SU-DHL-6 (cell line): ENCODE measurements at regions not wholly inside any gene's neighbourhood (a gene's known extent, or its start where the extent isn't known, plus 50 kb on each side); places are given as distances from the start of the nearest gene placed in this dataset.

Experiments
- EZH2phosphoT487 ChIP-seq: fragments of 200-600 bp; sonication (generic), shearing (Covaris generic); conservative IDR thresholded peaks from 2 replicates; pipeline ENCODE4 v1.6.1; 2018; ENCODE audit warnings: mild to moderate bottlenecking, antibody characterized with exemption, low read length, moderate library complexity, mixed read lengths
- TF ChIP-seq, protein P1 (sequence below): fragments of 200-600 bp; sonication (generic); IDR thresholded peaks from one replicate; pipeline ENCODE4 v1.5.1; 2017; ENCODE audit warnings: antibody characterized with exemption, mild to moderate bottlenecking, low read length, moderate library complexity; ENCODE audit not compliant: insufficient read depth, poor library complexity, severe bottlenecking

DNA sequence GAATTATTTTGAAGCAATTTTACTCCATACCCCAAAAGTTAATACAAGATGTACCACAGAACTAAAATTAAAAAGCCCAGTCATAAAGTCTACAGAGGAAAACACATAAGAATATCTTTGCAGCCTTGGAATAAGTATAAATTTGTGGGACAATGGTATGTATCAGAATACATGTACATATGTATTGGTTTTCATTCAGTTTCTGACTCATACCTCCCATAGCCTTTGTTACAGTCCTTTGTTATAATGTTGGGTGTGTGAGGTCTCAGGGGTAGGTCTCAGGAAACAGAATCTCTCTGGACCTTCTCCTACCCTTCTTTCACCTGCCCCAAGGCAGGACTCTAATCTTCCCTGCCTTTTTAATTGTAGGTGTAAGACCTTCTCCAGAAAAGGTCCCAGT is 1370.7 kb upstream of the CDH2 start:
- TF ChIP-seq, protein P1, sequence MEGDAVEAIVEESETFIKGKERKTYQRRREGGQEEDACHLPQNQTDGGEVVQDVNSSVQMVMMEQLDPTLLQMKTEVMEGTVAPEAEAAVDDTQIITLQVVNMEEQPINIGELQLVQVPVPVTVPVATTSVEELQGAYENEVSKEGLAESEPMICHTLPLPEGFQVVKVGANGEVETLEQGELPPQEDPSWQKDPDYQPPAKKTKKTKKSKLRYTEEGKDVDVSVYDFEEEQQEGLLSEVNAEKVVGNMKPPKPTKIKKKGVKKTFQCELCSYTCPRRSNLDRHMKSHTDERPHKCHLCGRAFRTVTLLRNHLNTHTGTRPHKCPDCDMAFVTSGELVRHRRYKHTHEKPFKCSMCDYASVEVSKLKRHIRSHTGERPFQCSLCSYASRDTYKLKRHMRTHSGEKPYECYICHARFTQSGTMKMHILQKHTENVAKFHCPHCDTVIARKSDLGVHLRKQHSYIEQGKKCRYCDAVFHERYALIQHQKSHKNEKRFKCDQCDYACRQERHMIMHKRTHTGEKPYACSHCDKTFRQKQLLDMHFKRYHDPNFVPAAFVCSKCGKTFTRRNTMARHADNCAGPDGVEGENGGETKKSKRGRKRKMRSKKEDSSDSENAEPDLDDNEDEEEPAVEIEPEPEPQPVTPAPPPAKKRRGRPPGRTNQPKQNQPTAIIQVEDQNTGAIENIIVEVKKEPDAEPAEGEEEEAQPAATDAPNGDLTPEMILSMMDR, result no peak
- no peak for TF ChIP-seq EZH2phosphoT487
